CD4-positive, alpha-beta T cell treated with Interleukin-17A for 4 hours (primary cell): ENCODE measurements at regions not wholly inside any gene's neighbourhood (a gene's known extent, or its start where the extent isn't known, plus 50 kb on each side); places are given as distances from the start of the nearest gene placed in this dataset.

Experiments
- DNase-seq: peaks from one replicate; pipeline ENCODE4 v3.0.0-alpha.2; 2020; ENCODE audit warnings: mixed read lengths

DNA sequence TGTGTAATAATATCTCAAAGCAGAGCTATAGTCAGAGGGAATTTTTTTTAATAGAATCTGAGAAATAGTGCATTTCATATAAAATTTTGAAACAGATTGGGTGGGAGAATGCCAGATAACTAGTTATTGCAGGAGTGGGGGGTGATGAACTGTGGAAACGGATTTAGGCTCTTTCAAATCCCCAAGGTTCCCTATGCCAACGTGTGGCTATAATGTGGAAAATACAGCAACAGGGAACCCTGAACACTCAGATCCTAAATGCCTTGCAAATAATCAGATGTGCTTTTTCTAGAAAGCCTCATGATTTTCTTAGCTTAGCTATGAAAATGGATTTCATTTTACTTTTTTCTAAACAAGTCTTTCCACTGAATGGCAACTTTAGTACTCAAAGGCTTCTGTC lies 180.5 kb upstream of the DMAC1 start:
- DNase-seq: no peak

DNA sequence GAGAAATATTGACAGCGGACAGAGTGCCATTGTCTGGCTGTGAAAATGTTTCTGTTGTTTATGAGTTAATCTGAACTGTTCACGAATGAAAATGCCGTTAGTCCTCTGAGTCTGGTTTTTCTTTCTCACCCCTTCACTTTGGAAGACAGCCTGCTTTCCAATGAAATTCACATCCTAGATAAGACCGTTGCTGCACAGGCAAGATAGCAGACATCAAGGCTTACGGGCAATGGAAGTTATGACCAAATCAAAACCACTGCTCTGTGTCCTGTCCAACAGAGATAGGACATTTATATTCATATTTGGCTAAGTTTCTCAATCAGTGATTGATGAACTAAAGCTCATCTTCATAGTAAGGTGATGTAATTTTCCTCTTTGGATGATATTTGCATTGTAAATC lies 180.0 kb upstream of the DMAC1 start:
- no peak for DNase-seq

DNA sequence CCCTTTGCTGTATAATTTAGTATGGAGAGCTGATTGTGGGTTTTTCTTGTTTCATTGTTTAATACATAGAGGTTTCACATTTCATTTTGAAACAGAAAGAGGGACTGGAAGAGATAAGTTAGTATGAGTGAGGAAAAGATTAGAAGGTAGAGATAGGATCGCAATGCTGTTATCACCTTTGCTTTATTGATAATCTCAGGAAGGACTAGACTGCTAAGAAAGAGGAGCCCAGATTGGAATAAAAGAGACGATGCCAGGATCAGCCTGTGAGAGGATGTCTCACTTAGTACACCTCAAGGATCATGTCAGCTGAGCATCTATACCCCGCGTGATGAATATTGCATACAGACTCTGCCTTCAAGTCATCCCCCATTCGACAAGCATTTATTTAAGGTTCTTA lies 178.0 kb upstream of the DMAC1 start:
- no peak for DNase-seq

DNA sequence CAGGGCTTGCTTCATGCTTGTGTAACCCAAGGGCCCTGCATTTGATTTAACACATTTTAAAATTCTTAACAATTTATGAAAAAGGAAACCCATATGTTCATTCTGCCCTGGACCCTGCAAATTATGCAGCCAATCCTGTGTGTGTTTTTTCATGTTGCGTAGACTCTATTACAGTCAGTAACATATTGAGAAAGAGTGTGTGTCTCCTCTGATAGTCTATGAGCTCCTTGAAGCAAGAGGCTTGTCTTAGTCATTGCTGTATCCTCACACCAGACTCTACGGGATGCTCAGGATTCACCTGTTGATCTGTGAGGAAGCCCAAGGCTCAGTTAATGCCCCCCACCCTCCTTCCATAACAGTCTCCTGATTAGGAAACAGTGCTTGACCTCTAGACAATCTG lies 177.3 kb upstream of the DMAC1 start:
- no peak for DNase-seq

DNA sequence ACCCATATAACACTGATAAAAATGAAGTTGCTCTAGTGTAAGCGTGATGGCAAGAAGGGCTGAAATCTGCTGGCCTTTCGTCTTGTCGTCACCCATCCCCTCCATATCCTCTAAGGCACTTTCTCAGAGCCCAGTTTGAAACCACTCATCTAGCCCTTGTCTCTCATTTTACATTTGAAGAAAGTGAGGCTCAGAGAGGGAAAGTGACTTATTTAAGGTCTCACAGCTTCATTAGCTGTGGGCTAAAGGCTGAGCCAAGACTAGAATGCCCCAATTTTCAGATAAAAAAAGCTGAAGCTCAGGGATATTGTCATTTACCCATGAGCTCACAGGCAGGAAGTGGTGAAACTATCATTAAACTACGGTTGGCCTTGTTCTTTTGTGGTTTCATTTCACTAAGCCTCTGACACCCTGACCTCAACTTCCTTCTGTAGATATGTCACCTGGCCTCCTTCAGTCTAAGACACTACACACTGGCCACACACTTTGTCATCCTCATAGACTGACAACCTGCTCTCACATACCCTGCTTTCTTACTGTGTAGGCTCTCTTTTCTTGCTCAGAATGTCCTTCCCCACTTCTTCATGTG lies 176.7 kb upstream of the DMAC1 start:
- peak; percentile 48 for DNase-seq

DNA sequence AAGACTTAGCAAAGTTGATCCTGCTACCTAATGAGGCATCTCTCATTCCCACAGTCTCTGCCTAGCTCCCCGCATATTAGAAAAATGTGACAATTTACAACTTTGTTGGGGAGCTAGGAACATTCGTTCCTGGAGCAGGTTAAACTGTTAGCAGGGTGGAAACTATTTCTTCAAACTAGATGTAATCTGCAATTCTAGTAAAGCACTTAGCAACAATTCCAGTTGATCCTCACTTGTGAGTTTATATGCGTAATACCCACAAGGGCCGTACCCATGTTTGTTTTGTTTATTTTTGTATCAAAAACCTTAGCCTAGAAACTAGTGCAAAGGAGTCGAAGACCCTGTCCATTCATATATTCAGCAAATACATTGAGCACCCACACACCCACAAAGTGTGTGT lies 175.8 kb upstream of the DMAC1 start:
- no peak for DNase-seq

DNA sequence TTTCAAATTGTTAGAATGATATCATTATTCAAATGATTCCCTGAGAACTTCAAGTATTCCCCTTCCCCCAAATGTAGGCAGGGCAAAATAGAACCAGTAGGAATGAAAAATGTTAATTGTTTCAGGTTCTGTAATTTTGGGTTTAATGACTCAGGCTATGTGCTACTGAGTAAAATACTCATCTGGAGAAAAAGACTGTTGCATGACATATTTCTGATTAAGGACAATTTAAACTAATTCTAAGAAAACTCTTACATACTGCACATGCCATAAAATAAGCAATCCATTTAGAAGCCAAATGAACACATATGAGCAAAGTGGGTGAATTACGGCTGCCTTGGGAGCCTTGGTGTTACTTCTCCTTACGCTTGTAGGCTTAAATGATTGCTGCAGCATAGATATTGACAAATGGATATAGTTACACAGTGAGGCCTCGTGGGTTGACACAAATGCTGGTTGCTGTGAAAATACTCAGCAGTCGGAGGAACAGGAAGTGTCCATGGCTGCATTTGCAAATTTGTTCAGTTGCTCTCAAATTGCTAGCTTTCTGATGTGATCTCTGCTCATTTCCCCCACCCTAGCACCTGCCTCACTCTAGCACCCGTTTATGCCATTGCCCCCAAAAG lies 174.9 kb upstream of the DMAC1 start:
- peak; percentile 32 for DNase-seq

DNA sequence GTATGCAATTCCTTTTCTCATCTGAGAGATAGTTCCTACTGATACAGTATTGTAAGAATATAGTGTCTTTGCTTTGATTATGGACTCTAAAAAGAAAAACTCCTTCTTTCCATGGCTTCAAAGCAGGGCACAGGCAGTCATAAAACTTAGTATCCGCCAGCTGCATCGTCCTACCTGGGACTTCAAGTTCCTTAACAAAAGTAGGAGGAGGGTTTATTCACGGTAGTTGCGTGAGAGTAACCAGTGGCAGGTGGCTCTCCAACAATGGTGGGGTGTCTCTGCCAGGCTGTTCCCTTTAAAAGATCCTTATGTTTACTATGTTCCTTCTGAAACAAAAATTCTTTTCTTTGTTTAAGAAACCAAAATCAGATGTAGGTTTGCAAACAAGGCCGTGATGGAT lies 173.5 kb upstream of the DMAC1 start:
- no peak for DNase-seq

DNA sequence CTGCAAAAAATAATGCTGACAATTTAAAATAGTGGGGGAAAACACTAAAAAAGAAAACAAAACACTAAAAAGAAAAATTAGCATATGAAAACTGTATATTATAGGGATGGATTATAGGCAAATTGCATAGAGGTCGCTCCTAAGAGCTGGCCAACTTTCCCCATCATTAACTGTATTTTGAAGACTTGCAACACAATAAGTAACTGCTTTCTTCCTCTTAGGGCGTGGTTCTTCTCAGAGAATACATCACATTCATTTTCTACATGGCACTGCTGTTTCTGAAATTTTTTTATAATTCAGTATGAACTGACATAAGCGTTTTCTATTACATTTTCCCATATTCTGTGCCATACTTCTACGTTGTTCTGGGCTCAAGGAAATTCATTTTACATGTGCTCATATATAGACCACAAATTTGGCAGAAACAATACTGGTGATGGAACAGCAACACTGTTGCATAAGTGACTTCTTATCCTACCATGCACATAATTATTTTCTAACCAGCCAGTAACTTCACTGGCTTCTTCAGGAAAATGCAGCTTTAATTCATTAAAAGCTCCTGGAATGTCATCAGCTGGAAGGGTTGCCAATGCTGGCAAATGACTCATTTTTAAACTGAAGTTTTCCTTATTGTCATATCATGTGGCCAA lies 171.2 kb upstream of the DMAC1 start:
- no peak for DNase-seq

DNA sequence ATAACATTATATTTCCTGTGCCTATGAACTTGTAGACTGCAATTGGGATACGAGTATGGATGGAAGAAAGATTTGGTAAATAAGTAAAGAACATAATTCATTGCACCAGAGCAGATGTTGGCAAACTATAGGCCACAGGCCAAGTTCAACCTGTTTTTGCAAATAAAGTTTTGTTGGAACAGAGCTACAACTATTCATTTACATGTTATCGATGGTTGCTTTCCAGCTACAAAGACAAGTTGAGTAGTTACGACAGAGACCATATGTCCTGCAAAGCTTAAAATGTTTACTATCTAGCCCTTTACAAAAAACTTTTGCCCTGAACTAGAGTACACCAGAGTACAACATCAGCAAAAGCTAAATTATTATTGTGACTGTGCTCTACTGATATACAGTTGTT lies 169.1 kb upstream of the DMAC1 start:
- no peak for DNase-seq

DNA sequence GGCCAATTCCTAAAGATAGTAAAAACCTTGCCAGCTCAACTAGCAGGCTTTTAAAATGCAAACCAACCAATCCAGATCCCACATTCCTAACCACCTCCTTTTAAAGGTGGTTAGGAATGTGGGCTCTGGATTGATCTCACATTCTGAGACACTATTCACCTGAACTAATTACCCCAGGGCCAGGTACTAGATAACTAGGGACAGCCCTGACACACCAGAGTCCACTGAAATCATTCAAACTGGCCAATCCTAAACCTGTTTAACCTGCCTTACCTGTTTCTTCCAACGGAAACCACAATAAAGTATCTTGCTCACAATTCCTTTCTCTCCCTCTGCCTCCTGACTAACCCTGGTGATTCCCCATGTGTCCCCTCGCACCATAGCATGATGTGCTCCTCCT lies 168.3 kb upstream of the DMAC1 start:
- no peak for DNase-seq

DNA sequence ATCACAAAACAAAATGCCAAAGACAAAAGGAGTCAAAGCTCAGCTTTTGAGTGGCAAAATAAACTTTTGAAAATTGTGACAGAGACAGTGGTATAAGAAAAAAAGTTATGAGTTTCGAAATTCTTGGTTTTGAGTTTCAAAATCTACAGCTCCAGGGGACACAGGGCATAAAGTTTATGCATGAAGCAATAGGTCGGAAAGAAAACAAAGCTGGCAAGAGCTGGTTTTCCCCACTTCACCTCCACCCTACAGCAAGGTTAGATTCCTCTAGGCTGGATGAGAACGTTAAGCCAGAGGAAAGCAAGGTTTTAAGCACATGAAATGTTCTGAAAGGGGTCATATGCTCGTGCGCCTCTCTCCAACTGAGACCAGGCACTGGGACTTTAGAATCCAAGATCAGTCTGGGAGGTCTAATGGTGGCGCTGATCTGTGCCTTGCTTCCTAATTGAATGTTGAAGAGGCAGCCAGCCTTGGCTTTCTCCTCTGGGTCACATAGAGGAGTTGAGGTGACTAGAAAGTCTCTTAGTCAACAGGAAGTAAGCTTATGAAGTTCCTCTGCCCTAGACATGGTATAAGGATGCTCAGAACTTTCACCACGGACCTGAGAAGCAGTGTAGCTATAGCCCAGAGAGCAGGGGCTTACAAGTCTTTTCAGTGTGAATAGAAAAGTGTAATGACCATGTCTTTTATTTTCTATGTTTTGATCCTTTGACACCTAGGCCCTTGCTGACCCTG lies 167.7 kb upstream of the DMAC1 start:
- no peak for DNase-seq

DNA sequence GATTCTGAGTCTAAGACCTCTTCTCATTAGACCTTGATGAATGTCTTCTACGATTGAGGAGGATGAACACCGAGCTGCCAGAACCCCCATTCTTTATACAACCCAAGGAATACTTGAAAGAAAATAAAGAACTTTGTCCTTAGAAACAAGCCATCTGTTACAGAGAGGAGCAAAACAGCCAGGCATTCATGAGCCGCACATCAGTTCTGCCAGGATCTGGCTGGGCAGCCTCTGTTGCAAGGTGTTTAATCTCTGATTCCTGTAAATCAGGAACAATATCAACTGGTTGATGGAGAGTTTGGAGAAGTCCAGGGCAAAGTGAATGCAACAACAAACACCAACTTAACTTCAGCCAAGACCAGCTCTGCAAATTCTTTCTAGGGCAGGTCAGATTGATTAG lies 165.5 kb upstream of the DMAC1 start:
- DNase-seq: no peak

DNA sequence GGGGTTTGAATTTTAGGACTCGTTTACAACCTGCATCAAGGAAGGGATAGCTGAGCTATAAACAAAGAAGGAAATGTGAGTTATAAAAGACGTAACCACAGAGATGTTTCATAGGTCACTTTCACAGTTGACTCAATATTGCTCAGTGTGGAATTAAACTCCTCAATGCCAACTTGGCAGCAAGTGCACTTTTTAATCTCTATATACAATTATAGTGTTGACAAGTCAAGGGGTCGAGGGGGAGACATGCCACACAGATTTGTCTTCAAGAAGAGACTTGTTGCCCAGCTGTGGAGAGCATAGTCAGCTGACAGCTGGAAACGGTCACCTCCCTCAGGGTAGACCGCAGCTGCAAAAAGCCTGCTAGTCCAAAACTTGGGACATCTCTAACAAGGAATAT lies 163.4 kb upstream of the DMAC1 start:
- no peak for DNase-seq

DNA sequence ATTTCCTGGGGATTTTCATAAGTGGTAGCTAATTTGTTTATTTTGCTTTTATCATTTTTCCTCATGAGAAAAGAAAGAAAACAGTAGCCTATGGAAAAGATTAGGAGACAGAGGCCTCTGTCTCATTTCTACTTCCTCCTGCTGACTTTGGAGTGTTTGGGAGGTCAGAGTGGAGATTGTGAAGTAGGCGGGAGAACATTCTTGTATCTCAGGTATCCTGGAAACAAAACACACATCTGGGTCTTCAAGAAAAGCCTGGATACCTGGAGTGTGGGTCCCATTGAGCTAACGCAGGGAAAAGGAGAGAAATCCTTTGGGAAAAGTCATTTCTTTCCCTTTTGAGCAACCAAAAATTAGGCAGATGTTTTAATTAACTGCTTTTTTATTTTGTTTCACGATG lies 161.5 kb upstream of the DMAC1 start:
- DNase-seq: no peak

DNA sequence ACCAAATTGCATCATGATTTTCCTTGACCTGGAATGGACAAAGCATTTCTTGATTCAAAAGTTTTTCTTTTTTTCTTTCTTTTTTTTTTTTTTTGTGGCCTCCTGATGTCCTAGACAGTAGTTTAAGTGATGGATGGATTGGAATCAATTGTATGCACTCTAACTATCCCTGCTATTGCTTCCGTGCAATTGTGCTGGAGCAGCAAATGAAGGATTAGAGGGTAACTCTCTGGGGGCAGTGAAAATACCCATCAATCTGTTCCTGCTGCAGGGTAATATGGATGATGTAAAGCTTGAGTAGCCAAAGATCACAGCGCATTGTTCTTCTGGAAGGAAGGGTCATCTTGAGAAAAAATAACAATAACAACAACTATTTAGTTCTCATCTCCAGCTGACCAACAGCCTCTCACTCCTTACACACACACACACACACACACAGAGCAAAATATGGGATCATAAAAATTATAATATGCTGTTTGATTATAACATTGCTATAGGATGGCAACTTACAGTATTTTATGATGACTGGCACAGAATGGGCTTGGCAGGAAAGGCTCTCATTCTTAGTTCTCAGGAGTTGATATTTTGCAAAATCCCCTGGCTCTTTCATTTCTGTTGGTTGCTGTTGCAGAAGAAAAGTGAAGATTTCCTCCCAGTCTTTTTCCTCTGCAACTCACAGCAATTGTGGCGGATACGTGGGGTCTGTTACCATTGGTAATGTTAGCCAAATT lies 160.9 kb upstream of the DMAC1 start:
- no peak for DNase-seq

DNA sequence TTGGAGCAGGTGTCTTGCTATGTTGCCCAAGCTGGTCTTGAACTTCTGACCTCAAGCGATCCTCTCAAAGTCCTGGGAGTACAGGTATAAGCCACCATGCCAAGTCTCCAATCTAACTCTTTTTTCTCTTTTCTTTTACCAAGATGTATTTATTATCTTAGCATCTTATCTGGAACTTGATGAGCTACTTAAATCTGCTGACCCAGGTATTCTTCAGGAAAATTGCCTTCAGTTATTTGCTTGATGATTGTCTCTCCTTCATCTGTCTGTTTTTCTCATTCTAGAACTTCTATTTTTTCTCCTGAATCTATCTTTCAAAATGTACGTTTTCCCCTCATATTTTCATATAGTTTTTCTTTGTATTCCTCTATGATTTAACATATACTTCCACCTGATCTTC lies 158.2 kb upstream of the DMAC1 start:
- no peak for DNase-seq

DNA sequence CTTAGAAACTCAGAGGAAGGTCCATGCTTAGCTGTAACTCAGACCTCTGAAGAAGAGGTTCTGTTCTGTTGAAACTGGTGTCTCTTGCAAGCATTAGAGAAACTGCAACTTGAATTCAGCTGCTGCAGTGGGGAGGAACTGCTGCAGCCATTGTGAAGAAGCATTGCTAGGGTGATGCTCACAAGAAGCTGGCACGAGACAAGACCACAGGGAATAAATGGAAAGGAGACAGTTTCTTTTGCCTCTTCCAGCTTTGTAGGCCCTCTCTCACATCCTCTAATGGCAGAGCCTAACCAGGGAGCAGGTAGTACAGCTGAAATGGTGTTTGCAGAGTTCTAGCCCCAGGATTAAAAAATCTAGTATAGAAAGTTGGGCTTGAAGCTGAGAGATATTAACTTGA lies 148.0 kb upstream of the DMAC1 start:
- DNase-seq: no peak

DNA sequence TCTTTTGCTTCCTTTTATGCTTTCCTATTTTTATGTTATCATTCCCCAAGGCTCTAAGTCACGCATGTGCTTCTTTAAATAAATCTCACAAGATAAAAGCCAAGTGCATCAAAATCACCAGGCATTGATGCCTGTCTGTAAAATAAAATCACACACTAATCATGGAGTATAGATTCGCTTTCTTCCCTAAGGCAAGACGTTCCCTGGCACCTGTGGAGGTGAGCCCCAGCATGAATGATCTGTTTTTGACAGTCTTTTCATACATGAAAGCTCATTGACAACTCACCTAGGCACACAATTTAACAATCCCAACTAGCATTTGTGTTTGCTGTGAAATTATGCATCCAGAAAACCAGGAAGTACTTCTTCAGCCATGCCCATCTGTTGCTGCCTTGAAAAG lies 146.9 kb upstream of the DMAC1 start:
- no peak for DNase-seq

DNA sequence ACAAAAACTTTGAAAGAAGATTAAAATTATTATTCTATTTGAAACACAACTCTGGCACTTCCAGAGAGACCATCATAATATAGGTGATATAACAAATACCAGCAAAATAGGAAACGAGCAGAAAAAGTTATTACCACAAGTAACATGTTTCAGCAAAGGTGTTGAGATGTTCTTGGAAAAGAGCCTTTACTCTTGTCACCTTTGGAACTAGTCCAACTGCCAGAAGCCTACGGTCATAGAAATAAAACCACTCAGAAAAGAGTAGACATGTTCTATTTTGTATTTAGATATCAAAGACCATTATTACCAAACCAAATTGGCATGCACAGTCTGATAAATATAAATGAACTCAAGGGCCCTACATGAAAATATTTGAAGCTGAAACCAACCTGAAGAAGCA lies 145.0 kb upstream of the DMAC1 start:
- no peak for DNase-seq

DNA sequence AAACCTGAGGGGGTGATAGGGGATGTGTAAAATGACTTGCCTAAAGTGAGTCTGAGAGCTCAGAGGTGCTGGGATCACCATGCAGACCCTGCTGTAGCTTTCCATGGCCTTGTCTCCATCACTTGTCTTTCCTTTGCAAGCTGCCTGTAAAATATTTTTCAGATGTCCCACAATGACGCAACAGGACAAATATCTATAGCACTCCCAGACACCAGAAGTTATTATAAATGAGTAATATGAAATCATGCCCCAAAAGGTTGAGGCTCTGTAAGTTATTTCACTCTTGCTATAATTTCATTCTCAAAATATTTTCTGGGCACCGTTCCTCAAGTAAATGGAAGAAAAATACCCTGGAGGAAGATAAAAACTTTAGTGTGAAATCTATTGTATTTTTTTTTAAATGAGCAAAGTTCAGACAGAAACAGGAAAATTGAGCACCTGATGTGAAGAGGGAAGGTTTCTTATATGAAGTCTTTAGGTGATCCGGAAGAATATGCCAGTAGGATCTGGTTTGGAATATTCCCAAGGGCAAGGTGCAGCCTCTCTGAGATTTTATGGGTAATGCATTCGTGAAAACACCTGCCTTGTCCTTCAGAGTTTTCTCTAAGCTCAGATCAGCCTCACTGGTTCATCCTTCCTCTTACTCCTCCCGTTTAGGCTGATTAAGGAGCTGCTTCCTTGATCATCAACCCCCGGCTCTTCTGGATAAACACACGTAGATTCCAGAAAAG lies 138.3 kb upstream of the DMAC1 start:
- no peak for DNase-seq

DNA sequence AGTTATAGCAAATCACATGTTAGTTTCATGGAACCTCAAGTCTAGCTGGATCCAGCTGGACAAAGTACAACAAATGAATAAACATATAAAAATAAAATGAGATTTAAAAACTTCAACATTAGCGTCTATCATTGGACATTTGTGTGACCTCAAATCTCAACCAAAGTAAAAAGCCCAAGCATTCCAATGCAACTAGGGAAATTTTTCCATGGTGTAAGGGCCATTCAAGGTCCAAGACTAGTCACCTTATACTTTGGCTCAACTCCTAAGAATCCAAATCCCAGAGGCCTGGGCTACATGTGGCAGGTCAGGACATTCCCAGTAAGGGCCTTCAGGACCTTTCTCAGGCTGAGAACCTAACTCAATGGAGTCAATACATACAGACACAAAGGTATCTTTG lies 137.4 kb upstream of the DMAC1 start:
- DNase-seq: no peak

DNA sequence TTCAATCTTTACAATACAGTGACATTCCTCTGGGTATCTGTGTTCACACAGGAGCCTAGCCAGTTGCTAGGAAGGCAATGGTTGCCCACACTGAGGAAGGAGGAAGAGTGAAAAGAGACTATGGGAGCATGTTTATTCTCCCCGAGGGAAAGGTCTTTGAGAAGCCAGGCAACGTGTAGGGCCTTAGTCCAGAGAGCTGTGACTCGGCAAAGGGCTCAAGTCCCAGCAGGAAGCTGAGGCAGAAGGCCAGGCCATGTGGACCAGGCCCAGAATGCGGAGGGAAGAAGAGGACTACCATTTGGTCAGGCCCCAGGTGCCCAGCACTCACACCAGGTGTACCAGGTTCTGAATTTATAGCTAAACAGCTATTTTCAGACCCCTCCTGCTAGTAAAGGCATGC lies 136.6 kb upstream of the DMAC1 start:
- peak; percentile 9 for DNase-seq
